ENCODE measurements at regions not wholly inside any gene's neighbourhood (a gene's known extent, or its start where the extent isn't known, plus 50 kb on each side); places are given as distances from the start of the nearest gene placed in this dataset.

DNA sequence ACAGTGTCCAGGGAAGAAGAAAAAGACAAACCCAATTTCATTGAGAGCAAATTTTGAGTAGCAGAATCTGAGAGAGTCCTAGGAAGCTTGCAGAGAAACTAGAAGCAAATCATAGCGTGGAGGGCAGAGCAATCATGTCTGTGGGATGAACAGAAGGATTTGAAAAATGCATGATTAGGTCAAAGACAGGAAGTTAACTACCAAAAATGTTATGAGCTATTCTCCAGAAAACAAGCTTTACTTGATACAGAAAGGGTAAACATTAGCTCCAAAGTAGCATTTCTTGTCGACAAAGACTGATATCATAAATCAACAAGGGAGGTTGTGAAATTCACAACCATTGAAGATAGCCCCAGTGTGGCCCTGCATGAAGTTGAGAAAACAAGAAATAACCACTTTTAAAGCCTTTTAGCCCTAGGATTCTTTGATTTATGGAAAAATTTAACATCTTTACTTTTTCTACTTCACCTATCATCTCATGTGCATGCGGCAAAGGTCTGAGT, 97.7 kb upstream of the MEGF10 start:
- TF ChIP-seq EZH2 (IDR thresholded peaks at IDR 0.05; ENCODE audit: insufficient read depth, poor library complexity, severe bottlenecking) (no peak), EZH2phosphoT487 (IDR thresholded peaks at IDR 0.05; ENCODE audit: insufficient read depth, low read depth) (no peak)
